ENCODE measurements at regions not wholly inside any gene's neighbourhood (a gene's known extent, or its start where the extent isn't known, plus 50 kb on each side); places are given as distances from the start of the nearest gene placed in this dataset.

DNA sequence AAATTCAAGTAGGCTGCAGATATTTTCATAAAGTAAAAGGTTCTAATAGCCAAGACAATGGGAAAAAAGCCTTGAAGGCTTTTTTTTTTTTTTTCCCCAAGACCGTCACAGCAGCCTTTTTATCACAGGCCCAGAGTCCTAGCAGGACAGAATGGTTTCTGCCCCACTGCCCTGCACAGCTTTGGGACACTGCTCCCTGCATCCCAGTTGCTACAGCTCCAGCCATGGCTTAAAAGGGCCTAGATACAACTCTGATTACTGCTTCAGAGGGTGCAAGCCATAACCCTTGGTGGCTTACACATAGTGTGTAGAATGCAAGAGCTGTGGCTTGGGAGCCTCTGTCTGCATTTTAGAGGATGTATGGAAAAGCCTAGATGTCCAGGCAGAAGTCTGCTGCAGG is 1362.8 kb downstream of the SLITRK5 start:
- TF ChIP-seq, protein P1, sequence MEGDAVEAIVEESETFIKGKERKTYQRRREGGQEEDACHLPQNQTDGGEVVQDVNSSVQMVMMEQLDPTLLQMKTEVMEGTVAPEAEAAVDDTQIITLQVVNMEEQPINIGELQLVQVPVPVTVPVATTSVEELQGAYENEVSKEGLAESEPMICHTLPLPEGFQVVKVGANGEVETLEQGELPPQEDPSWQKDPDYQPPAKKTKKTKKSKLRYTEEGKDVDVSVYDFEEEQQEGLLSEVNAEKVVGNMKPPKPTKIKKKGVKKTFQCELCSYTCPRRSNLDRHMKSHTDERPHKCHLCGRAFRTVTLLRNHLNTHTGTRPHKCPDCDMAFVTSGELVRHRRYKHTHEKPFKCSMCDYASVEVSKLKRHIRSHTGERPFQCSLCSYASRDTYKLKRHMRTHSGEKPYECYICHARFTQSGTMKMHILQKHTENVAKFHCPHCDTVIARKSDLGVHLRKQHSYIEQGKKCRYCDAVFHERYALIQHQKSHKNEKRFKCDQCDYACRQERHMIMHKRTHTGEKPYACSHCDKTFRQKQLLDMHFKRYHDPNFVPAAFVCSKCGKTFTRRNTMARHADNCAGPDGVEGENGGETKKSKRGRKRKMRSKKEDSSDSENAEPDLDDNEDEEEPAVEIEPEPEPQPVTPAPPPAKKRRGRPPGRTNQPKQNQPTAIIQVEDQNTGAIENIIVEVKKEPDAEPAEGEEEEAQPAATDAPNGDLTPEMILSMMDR (IDR thresholded peaks at IDR 0.05) = no peak
- no peak for TF ChIP-seq POLR2A (IDR thresholded peaks at IDR 0.05)

All from esophagus squamous epithelium (tissue), 4 donors.